Fibroblast of mammary gland (primary cell): ENCODE measurements at regions not wholly inside any gene's neighbourhood (a gene's known extent, or its start where the extent isn't known, plus 50 kb on each side); places are given as distances from the start of the nearest gene placed in this dataset.

Experiments
- DNase-seq: peaks from one replicate; pipeline ENCODE4 v3.0.0-alpha.2; 2010; ENCODE audit warnings: low read depth
- H3K4me3 ChIP-seq: 2 replicates; pipeline ENCODE4 v1.5.1; 2011; ENCODE audit warnings: low read depth, mild to moderate bottlenecking, low read length, moderate library complexity; ENCODE audit not compliant: control insufficient read depth
- CTCF ChIP-seq: conservative IDR thresholded peaks from 2 replicates; pipeline ENCODE4 v1.5.1; 2011; ENCODE audit warnings: low read depth, low read length, inconsistent platforms; ENCODE audit not compliant: control insufficient read depth, insufficient read depth

GRCh38 chr5:116645627-116646026, 71.0 kb upstream of the SEMA6A start:
- TF ChIP-seq CTCF: no peak
- no peak overlapping the region for H3K4me3 ChIP-seq
- no peak for DNase-seq

GRCh38 chr5:116640236-116640635, 65.6 kb upstream of the SEMA6A start:
- DNase-seq: no peak

GRCh38 chr5:116637149-116637740, 62.6 kb upstream of the SEMA6A start:
- no peak for DNase-seq
- no peak for TF ChIP-seq CTCF
- H3K4me3 ChIP-seq: no peak overlapping the region

More at GRCh38 chr5:116640236-116640635, 65.6 kb upstream of the SEMA6A start:
- no peak for TF ChIP-seq CTCF
- no peak overlapping the region for H3K4me3 ChIP-seq

- no peak overlapping the region for H3K4me3 ChIP-seq
- TF ChIP-seq CTCF: no peak
- DNase-seq: no peak
These were observed 58.3 kb upstream of the SEMA6A start for GRCh38 chr5:116632890-116633289.

- DNase-seq: no peak
- no peak for TF ChIP-seq CTCF
- no peak overlapping the region for H3K4me3 ChIP-seq
These were observed 56.5 kb upstream of the SEMA6A start for GRCh38 chr5:116631147-116631546.

GRCh38 chr5:116629168-116629567, 54.5 kb upstream of the SEMA6A start:
- no peak overlapping the region for H3K4me3 ChIP-seq
- no peak for TF ChIP-seq CTCF
- DNase-seq: no peak
